SH-SY5Y (cell line): ENCODE measurements at regions not wholly inside any gene's neighbourhood (a gene's known extent, or its start where the extent isn't known, plus 50 kb on each side); places are given as distances from the start of the nearest gene placed in this dataset.

ENCODE experiments used
- GATA2 ChIP-seq: IDR thresholded peaks from 2 replicates; pipeline ENCODE4 v1.6.1; 2011; ENCODE audit warnings: mild to moderate bottlenecking, low read depth, low read length
- GATA3 ChIP-seq: IDR thresholded peaks from 2 replicates; pipeline ENCODE4 v1.6.1; 2011; ENCODE audit warnings: low read depth, mild to moderate bottlenecking, low read length, moderate library complexity

GRCh38 chr9:32886021-32886420, 102.7 kb downstream of the TMEM215 start:
- TF ChIP-seq GATA3 (no peak), GATA2 (no peak)
